Astrocyte of the cerebellum (primary cell): ENCODE measurements at regions not wholly inside any gene's neighbourhood (a gene's known extent, or its start where the extent isn't known, plus 50 kb on each side); places are given as distances from the start of the nearest gene placed in this dataset.

Experiments used
- DNase-seq: peaks from one replicate; pipeline ENCODE4 v3.0.0-alpha.2; 2011; ENCODE audit warnings: low read depth
- H3K4me3 ChIP-seq: 2 replicates; pipeline ENCODE4 v1.5.1; 2011; ENCODE audit warnings: mild to moderate bottlenecking, low read depth, low read length, moderate library complexity
- in situ Hi-C: cut with HindIII; loops from 2 replicates; pipeline ENCODE4 v1.10.0; 2017; ENCODE audit warnings: low sequenced_read_pairs
- TF ChIP-seq, protein P1 (sequence below): IDR thresholded peaks from 2 replicates; pipeline ENCODE4 v1.5.1; 2012; ENCODE audit warnings: low read length, low read depth, moderate library complexity, mild to moderate bottlenecking; ENCODE audit errors: missing control alignments

DNA sequence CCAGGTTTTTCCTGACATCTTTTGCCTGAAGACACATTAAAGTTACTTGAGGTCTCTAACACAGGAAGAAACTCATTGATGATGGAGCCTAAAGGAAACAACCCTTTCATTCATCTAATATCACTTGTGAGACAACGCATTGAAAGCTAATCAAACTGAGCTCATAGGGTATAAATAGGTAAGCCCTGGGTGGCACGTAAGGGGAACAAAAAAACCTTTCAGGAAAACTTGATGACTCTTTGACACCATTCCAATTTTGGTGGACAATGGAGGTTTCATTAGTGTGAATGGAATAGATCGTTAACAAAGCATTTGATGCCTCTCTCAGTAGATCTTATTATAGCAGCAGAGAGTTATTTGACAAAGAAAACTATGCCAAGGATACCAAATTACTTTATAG is 80.7 kb upstream of the DUSP10 start:
- TF ChIP-seq, protein P1, sequence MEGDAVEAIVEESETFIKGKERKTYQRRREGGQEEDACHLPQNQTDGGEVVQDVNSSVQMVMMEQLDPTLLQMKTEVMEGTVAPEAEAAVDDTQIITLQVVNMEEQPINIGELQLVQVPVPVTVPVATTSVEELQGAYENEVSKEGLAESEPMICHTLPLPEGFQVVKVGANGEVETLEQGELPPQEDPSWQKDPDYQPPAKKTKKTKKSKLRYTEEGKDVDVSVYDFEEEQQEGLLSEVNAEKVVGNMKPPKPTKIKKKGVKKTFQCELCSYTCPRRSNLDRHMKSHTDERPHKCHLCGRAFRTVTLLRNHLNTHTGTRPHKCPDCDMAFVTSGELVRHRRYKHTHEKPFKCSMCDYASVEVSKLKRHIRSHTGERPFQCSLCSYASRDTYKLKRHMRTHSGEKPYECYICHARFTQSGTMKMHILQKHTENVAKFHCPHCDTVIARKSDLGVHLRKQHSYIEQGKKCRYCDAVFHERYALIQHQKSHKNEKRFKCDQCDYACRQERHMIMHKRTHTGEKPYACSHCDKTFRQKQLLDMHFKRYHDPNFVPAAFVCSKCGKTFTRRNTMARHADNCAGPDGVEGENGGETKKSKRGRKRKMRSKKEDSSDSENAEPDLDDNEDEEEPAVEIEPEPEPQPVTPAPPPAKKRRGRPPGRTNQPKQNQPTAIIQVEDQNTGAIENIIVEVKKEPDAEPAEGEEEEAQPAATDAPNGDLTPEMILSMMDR = no peak
- no peak overlapping the region for H3K4me3 ChIP-seq
- in situ Hi-C loops = no loop called here
- no peak for DNase-seq

DNA sequence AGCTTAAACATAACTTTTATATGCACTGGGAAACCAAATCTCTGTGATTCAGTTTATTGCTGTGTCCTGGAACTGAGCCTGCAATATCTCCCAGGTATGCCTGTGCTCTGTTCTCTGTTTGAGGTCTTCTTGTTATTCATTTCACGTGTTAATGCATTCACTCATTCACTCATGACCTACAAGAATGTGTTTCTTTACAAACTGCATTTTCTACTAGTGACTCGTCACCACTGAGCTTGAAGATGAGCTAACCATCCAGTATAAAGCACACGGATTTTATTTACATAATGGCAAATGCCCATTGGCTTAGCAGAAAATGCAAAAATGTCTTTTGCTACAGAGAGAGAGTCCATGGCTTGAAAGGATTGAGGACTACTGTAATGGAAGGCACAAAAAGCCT is 75.0 kb upstream of the DUSP10 start:
- TF ChIP-seq, protein P1 = no peak
- in situ Hi-C loops = no loop called here
- H3K4me3 ChIP-seq = no peak overlapping the region
- DNase-seq = peak; percentile 83

DNA sequence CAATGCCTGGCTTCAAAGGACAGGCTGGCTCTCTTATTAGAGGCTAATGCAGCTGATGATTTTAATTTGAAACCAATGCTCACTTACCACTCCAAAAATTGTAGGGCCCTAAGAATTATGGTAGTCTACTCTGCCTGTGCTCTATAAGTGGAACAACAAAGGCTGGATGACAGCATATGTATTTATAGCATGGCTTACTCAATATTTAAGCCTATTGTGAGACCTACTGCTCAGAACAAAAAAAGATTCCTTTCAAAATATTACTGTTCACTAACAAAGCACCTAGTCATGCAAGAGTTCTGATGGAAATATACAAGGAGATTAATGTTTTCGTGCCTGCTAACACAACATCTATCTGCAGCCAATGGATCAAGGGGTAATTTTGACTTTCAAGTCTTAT is 73.8 kb upstream of the DUSP10 start:
- TF ChIP-seq, protein P1 = no peak
- H3K4me3 ChIP-seq = no peak overlapping the region
- in situ Hi-C loops = no loop called here
- DNase-seq = no peak

DNA sequence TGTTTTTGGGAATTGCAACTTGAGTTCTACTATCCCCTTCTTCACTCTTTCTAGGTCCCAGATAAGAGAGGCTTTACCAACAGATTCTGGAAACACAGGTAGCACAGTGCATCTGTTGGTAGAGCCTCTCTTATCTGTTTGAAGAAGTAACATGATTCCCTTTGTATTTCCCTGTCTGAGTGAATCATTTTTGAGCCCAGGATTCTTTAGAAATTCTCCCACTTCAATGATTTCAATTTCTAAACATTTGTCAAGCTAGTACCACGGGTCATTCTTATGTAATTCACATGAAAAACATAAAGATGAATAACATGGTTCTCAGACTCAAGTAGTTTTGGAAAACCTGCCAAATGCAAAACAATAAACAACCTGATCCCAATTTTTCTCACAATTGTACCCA is 72.0 kb upstream of the DUSP10 start:
- in situ Hi-C loops = no loop called here
- DNase-seq = no peak
- TF ChIP-seq, protein P1 = no peak
- no peak overlapping the region for H3K4me3 ChIP-seq

DNA sequence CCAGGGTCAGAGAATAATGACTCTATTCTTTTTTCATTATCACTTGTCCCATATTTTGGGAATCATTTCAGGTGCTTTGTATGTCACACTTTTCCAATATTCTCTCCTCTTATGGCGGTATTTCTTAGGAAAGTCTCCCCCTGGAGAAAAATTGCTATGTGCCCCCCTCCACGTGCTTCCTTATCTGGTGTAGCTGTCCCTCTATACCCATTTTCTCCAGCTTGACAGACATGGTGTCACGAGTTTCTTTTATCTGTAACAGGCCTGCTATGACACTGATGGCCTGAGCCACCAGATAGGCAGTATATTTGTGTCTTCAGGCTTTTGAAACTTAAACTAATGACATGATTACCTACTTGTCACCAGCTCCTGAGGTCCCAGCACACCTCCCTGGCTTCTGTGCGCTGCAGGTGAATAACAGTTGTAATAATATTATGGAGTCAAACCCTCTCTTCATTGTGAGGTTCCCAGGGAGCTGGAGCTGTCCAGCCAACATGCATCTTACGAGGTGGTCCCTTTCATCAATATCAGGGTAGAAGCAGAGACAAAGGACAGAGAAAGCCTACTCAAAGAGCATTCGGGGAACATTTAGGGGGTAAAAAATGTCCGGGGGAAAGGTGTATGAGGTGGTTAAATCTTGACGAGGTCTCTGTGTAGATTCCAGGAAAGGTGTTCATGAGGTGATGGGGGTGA is 71.2 kb upstream of the DUSP10 start:
- in situ Hi-C loops = no loop called here
- DNase-seq = no peak
- no peak overlapping the region for H3K4me3 ChIP-seq
- TF ChIP-seq, protein P1 = no peak

DNA sequence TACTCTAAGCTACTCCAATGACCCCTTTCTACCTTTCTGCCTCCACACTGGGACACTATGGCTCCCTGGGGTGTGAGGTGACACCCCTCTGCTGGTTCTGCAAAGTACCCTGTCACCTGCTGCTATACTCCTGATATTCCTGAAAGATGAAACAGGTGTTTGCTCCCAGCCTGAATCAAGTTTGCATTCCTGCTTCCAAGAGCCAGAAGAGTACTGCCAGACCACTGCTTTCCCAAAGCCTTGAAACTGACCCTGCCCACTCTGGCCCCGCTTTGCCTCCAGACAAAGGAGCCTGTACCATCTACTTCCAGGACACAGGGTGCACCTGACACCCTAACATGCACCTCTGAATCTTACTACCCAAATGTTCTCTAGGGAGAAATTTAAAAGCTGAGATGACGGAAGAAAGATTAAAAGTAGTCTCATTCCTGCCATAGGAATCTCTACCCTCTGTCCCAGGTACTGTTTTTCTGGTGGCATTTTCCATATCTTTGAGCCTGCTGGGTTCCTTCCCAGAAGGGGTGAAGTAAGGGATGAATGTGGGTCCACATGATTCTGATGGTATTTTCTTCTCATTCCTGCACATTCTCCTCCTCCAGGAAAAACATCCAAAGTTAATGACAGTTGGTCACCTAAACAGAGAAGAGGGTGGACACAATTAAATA is 70.3 kb upstream of the DUSP10 start:
- TF ChIP-seq, protein P1 = no peak
- DNase-seq = no peak
- H3K4me3 ChIP-seq = no peak overlapping the region
- in situ Hi-C loops = no loop called here
